Lower leg skin (tissue), 3 donors: ENCODE measurements at regions not wholly inside any gene's neighbourhood (a gene's known extent, or its start where the extent isn't known, plus 50 kb on each side); places are given as distances from the start of the nearest gene placed in this dataset.

ENCODE experiments used
- CTCF ChIP-seq, 3 donors: fragments of 450-650 bp; IDR thresholded peaks; one replicate each; pipeline ENCODE4 v1.5.1; 2016; ENCODE audit warnings: antibody characterized with exemption in 3 of 3, mild to moderate bottlenecking in 3 of 3, moderate library complexity in 2 of 3
- POLR2A ChIP-seq, 2 donors: fragments of 450-650 bp; IDR thresholded peaks; one replicate each; pipeline ENCODE4 v1.6.1; 2016 to 2017; ENCODE audit warnings: antibody characterized with exemption in 2 of 2, mild to moderate bottlenecking in 1 of 2, moderate library complexity in 1 of 2

- no peak for TF ChIP-seq CTCF (IDR thresholded peaks at IDR 0.05)
- TF ChIP-seq POLR2A (IDR thresholded peaks at IDR 0.05), result no peak
Observed at GRCh38 chr14:98350213-98350612, 921.8 kb downstream of the BCL11B start.
